Fibroblast of lung (primary cell): ENCODE measurements at regions not wholly inside any gene's neighbourhood (a gene's known extent, or its start where the extent isn't known, plus 50 kb on each side); places are given as distances from the start of the nearest gene placed in this dataset.
A peak's percentile ranks its signal among the peaks of the same experiment; 100 is the strongest.

Experiments
- DNase-seq, 2 donors: peaks; one replicate each; pipeline versions ENCODE4 v3.0.0 to v3.0.0-alpha.2; 2010; ENCODE audit warnings: low read depth in 2 of 2
- H2AFZ ChIP-seq: 2 replicates; pipeline ENCODE4 v1.5.1; 2012; ENCODE audit warnings: low read length, control low read depth, inconsistent platforms
- H3K27ac ChIP-seq: 2 replicates; pipeline ENCODE4 v1.5.1; 2011; ENCODE audit warnings: low read length, control low read depth; ENCODE audit not compliant: insufficient read depth
- H3K27me3 ChIP-seq: 2 replicates; pipeline ENCODE4 v1.5.1; 2011; ENCODE audit warnings: mild to moderate bottlenecking, low read length; ENCODE audit not compliant: control insufficient read depth, insufficient read depth
- H3K36me3 ChIP-seq: 2 replicates; pipeline ENCODE4 v1.5.1; 2011; ENCODE audit warnings: low read length; ENCODE audit not compliant: control insufficient read depth, insufficient read depth
- H3K4me1 ChIP-seq: 2 replicates; pipeline ENCODE4 v1.5.1; 2011; ENCODE audit warnings: low read length; ENCODE audit not compliant: control insufficient read depth, insufficient read depth; ENCODE audit errors: extremely low read depth
- H3K4me2 ChIP-seq: 2 replicates; pipeline ENCODE4 v1.5.1; 2011; ENCODE audit warnings: low read length, control low read depth; ENCODE audit not compliant: insufficient read depth; ENCODE audit errors: extremely low read depth
- H3K4me3 ChIP-seq, 4 experiments: fragments of 200-600 bp in 1 of 4; sonication (generic) in 1 of 4; replicated peaks in 1 of 4; 2 replicates each; pipeline ENCODE4 v1.5.1; 2011 to 2016; ENCODE audit warnings: low read length in 4 of 4, low read depth in 3 of 4, mild to moderate bottlenecking in 3 of 4, control low read depth in 2 of 4, inconsistent platforms in 1 of 4, mixed read lengths in 1 of 4; ENCODE audit not compliant: insufficient read depth in 1 of 4; ENCODE audit errors: control extremely low read depth in 1 of 4
- H3K79me2 ChIP-seq: 2 replicates; pipeline ENCODE4 v1.5.1; 2012; ENCODE audit warnings: mild to moderate bottlenecking, low read length, inconsistent platforms; ENCODE audit not compliant: control insufficient read depth, insufficient read depth
- H3K9ac ChIP-seq: 2 replicates; pipeline ENCODE4 v1.5.1; 2011; ENCODE audit warnings: mild to moderate bottlenecking, low read length, control low read depth; ENCODE audit not compliant: insufficient read depth
- H3K9me3 ChIP-seq: 2 replicates; pipeline ENCODE4 v1.5.1; 2012; ENCODE audit warnings: low read depth, low read length; ENCODE audit not compliant: control insufficient read depth, insufficient read depth
- H4K20me1 ChIP-seq: 2 replicates; pipeline ENCODE4 v1.5.1; 2011; ENCODE audit warnings: low read length; ENCODE audit not compliant: control insufficient read depth, insufficient read depth; ENCODE audit errors: extremely low read depth
- EZH2 ChIP-seq: IDR thresholded peaks from 2 replicates; pipeline ENCODE4 v1.5.1; 2012; ENCODE audit warnings: low read length, control low read depth, mild to moderate bottlenecking; ENCODE audit errors: missing control alignments
- TF ChIP-seq, protein P1 (sequence below), 2 donors: IDR thresholded peaks in 1 of 2; conservative IDR thresholded peaks in 1 of 2; 1 replicate in 1 of 2; 2 replicates in 1 of 2; pipeline ENCODE4 v1.5.1; 2011 to 2012; ENCODE audit warnings: low read length in 2 of 2, control low read depth in 1 of 2, inconsistent platforms in 1 of 2, low read depth in 1 of 2, mild to moderate bottlenecking in 1 of 2

DNA sequence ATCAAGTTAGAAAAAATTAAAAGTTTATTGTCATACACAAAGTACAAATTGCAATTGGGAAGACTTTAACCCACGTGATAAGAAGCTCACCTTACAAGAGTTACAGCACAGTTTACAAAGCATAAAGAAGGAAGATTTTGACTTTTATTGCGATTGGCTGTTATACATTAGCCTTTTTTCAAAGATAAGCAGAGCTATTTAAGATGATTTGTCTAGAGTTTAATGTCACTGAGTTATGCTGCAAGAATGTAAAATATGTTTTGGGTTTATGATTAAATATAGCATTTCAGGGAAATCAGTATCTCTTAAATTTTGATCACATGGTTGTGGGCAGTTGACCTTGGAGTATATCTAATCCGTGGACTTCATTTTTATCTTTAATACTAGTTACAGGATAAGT lies 664.2 kb upstream of the PTCHD4 start:
- TF ChIP-seq EZH2: no peak
- TF ChIP-seq, protein P1, sequence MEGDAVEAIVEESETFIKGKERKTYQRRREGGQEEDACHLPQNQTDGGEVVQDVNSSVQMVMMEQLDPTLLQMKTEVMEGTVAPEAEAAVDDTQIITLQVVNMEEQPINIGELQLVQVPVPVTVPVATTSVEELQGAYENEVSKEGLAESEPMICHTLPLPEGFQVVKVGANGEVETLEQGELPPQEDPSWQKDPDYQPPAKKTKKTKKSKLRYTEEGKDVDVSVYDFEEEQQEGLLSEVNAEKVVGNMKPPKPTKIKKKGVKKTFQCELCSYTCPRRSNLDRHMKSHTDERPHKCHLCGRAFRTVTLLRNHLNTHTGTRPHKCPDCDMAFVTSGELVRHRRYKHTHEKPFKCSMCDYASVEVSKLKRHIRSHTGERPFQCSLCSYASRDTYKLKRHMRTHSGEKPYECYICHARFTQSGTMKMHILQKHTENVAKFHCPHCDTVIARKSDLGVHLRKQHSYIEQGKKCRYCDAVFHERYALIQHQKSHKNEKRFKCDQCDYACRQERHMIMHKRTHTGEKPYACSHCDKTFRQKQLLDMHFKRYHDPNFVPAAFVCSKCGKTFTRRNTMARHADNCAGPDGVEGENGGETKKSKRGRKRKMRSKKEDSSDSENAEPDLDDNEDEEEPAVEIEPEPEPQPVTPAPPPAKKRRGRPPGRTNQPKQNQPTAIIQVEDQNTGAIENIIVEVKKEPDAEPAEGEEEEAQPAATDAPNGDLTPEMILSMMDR (conservative IDR thresholded peaks at IDR 0.05 in 1 of 2, IDR thresholded peaks at IDR 0.05 in 1 of 2; ENCODE audit: low read depth in 1 of 2, low read length in 2 of 2): no peak
- Histone ChIP-seq H3K36me3 (no peaks in the 10 kb centered on the region), H3K9ac (no peak overlapping the region), H3K4me1 (no peaks in the 10 kb centered on the region), H4K20me1 (no peaks in the 10 kb centered on the region), H3K27me3 (no peaks in the 10 kb centered on the region), H3K4me3 (no peak overlapping the region), H2AFZ (peak overlapping the region; percentile 17), H3K79me2 (no peaks in the 10 kb centered on the region), H3K4me2 (peak overlapping the region; percentile 23), H3K27ac (no peak overlapping the region), H3K9me3 (no peaks in the 10 kb centered on the region)
- DNase-seq: peak; percentile 12 to 67

DNA sequence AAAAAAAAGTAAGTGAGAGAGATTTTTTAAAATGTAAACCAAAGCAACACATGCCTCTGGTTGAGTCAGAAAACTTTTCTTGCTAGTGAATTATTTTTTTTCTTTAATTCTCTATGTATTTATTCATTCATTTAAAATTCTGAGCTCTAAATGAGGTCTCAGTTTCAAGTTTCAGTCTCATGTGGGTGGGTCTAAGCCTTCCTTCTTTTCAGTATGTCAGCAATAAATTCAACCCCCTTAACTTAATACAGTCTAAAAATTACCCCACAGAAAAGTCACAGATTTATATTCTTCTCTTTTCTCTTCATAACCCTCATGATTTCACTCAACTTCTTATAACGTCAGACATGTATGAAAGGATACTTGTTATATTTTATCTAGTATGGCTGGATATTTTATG lies 663.3 kb upstream of the PTCHD4 start:
- Histone ChIP-seq H2AFZ (no peak overlapping the region), H3K36me3 (no peaks in the 10 kb centered on the region), H3K9ac (no peak overlapping the region), H3K27ac (no peak overlapping the region), H3K9me3 (no peaks in the 10 kb centered on the region), H3K27me3 (no peaks in the 10 kb centered on the region), H4K20me1 (no peaks in the 10 kb centered on the region), H3K79me2 (no peaks in the 10 kb centered on the region), H3K4me3 (no peak overlapping the region), H3K4me1 (no peaks in the 10 kb centered on the region), H3K4me2 (no peak overlapping the region)
- no peak for DNase-seq
- TF ChIP-seq, protein P1 (conservative IDR thresholded peaks at IDR 0.05 in 1 of 2, IDR thresholded peaks at IDR 0.05 in 1 of 2; ENCODE audit: low read depth in 1 of 2, low read length in 2 of 2): no peak
- no peak for TF ChIP-seq EZH2

DNA sequence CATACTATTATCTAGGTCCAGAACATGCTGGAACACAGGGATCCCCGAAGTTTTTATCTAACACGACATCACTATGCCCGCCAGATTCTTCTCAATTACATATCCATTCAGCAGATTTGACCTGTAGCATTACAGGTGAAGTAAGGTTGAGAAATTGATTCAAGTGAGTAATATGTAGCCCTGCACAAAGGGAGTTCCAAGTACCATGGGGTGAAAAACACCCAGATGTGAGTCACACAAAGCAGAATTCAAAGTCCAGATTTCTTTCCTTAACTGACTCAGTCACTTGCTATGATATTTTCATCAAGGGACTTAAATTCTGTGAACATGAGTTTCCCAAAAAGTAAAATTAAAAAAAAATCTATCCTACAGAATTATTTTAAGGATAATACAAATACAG lies 655.4 kb upstream of the PTCHD4 start:
- Histone ChIP-seq H3K4me3 (no peak overlapping the region), H3K36me3 (no peaks in the 10 kb centered on the region), H3K27me3 (no peaks in the 10 kb centered on the region), H2AFZ (no peak overlapping the region), H3K4me1 (peaks cover 6% of the 10 kb centered on the region), H3K9me3 (no peaks in the 10 kb centered on the region), H3K27ac (no peak overlapping the region), H4K20me1 (no peaks in the 10 kb centered on the region), H3K4me2 (no peak overlapping the region), H3K9ac (no peak overlapping the region), H3K79me2 (no peaks in the 10 kb centered on the region)
- peak; percentile 64 to 78 for DNase-seq
- no peak for TF ChIP-seq EZH2
- TF ChIP-seq, protein P1 (conservative IDR thresholded peaks at IDR 0.05 in 1 of 2, IDR thresholded peaks at IDR 0.05 in 1 of 2; ENCODE audit: low read depth in 1 of 2, low read length in 2 of 2): no peak
